Neural cell (in vitro differentiated cells): ENCODE measurements at regions not wholly inside any gene's neighbourhood (a gene's known extent, or its start where the extent isn't known, plus 50 kb on each side); places are given as distances from the start of the nearest gene placed in this dataset.

Experiments used
- EP300 ChIP-seq: fragments of 450-650 bp; conservative IDR thresholded peaks from 2 replicates; pipeline ENCODE4 v1.6.1; 2014; ENCODE audit warnings: antibody characterized with exemption, mild to moderate bottlenecking, moderate library complexity; ENCODE audit not compliant: poor library complexity, severe bottlenecking
- EZH2 ChIP-seq: fragments of 200-600, 300-800 bp; shearing (Covaris generic), sonication (generic); IDR thresholded peaks from 2 replicates; pipeline ENCODE4 v1.6.1; 2014; ENCODE audit warnings: antibody characterized with exemption, low read length, borderline replicate concordance, mild to moderate bottlenecking; ENCODE audit not compliant: insufficient read depth, poor library complexity, severe bottlenecking
- MXI1 ChIP-seq: fragments of 450-650 bp; conservative IDR thresholded peaks from 2 replicates; pipeline ENCODE4 v1.6.1; 2014; ENCODE audit warnings: antibody characterized with exemption, mild to moderate bottlenecking; ENCODE audit not compliant: poor library complexity, severe bottlenecking
- POLR2AphosphoS5 ChIP-seq: IDR thresholded peaks from 2 replicates; pipeline ENCODE4 v1.6.1; 2012
- RAD21 ChIP-seq: fragments of 450-650 bp; conservative IDR thresholded peaks from 2 replicates; pipeline ENCODE4 v1.6.1; 2014; ENCODE audit warnings: antibody characterized with exemption, mild to moderate bottlenecking, moderate library complexity
- SMC3 ChIP-seq: fragments of 450-650 bp; conservative IDR thresholded peaks from 2 replicates; pipeline ENCODE4 v1.6.1; 2014; ENCODE audit warnings: antibody characterized with exemption, mild to moderate bottlenecking, moderate library complexity; ENCODE audit not compliant: poor library complexity
- TAF1 ChIP-seq: IDR thresholded peaks from 2 replicates; pipeline ENCODE4 v1.6.1; 2012; ENCODE audit warnings: low read depth
- TF ChIP-seq, protein P1 (sequence below): fragments of 450-650 bp; IDR thresholded peaks from 2 replicates; pipeline ENCODE4 v1.5.1; 2014; ENCODE audit warnings: antibody characterized with exemption, mild to moderate bottlenecking, moderate library complexity; ENCODE audit not compliant: poor library complexity, severe bottlenecking
- TF ChIP-seq, protein P2 (sequence below): IDR thresholded peaks from 2 replicates; pipeline ENCODE4 v1.6.1; 2012; ENCODE audit warnings: borderline replicate concordance

DNA sequence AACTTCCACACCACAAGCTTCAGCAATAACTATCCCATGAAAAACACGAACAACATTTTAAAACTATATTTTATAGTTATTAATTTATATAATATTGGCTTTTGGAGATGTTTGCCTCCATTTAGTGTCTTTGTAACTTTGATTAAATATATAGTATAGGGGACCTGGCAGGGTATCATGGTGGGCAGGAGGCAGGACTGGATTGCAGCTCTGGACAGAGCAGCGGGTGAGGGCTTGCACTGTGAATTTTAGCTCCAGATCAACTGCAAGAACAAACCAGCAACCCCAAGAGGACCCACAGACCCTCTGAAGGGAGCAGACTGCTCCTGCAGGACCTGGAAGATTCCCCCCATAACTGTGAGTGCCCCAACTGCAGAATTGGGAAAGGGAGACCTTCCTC lies 777.9 kb downstream of the KCNJ2 start:
- TF ChIP-seq, protein P1, sequence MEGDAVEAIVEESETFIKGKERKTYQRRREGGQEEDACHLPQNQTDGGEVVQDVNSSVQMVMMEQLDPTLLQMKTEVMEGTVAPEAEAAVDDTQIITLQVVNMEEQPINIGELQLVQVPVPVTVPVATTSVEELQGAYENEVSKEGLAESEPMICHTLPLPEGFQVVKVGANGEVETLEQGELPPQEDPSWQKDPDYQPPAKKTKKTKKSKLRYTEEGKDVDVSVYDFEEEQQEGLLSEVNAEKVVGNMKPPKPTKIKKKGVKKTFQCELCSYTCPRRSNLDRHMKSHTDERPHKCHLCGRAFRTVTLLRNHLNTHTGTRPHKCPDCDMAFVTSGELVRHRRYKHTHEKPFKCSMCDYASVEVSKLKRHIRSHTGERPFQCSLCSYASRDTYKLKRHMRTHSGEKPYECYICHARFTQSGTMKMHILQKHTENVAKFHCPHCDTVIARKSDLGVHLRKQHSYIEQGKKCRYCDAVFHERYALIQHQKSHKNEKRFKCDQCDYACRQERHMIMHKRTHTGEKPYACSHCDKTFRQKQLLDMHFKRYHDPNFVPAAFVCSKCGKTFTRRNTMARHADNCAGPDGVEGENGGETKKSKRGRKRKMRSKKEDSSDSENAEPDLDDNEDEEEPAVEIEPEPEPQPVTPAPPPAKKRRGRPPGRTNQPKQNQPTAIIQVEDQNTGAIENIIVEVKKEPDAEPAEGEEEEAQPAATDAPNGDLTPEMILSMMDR: no peak
- TF ChIP-seq TAF1: no peak
- TF ChIP-seq EP300: no peak
- TF ChIP-seq EZH2: no peak
- TF ChIP-seq, protein P2, sequence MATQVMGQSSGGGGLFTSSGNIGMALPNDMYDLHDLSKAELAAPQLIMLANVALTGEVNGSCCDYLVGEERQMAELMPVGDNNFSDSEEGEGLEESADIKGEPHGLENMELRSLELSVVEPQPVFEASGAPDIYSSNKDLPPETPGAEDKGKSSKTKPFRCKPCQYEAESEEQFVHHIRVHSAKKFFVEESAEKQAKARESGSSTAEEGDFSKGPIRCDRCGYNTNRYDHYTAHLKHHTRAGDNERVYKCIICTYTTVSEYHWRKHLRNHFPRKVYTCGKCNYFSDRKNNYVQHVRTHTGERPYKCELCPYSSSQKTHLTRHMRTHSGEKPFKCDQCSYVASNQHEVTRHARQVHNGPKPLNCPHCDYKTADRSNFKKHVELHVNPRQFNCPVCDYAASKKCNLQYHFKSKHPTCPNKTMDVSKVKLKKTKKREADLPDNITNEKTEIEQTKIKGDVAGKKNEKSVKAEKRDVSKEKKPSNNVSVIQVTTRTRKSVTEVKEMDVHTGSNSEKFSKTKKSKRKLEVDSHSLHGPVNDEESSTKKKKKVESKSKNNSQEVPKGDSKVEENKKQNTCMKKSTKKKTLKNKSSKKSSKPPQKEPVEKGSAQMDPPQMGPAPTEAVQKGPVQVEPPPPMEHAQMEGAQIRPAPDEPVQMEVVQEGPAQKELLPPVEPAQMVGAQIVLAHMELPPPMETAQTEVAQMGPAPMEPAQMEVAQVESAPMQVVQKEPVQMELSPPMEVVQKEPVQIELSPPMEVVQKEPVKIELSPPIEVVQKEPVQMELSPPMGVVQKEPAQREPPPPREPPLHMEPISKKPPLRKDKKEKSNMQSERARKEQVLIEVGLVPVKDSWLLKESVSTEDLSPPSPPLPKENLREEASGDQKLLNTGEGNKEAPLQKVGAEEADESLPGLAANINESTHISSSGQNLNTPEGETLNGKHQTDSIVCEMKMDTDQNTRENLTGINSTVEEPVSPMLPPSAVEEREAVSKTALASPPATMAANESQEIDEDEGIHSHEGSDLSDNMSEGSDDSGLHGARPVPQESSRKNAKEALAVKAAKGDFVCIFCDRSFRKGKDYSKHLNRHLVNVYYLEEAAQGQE: no peak
- TF ChIP-seq POLR2AphosphoS5: no peak
- no peak for TF ChIP-seq SMC3
- TF ChIP-seq MXI1: no peak
- no peak for TF ChIP-seq RAD21
